Eye (tissue), 1 donor: ENCODE measurements at regions not wholly inside any gene's neighbourhood (a gene's known extent, or its start where the extent isn't known, plus 50 kb on each side); places are given as distances from the start of the nearest gene placed in this dataset.

Source experiments
- DNase-seq: peaks from one replicate; pipeline ENCODE4 v3.0.0-alpha.2; 2015

GRCh38 chr7:7060828-7061599 lies 121.3 kb upstream of the C1GALT1 start:
- no peak for DNase-seq

- no peak for DNase-seq
Observed at GRCh38 chr7:7077945-7078344, 104.4 kb upstream of the C1GALT1 start.

- no peak for DNase-seq
Observed at GRCh38 chr7:7080802-7081201, 101.5 kb upstream of the C1GALT1 start.

GRCh38 chr7:7090460-7090859 lies 91.9 kb upstream of the C1GALT1 start:
- DNase-seq = no peak

- no peak for DNase-seq
Observed at GRCh38 chr7:7098280-7098818, 84.0 kb upstream of the C1GALT1 start.

GRCh38 chr7:7099584-7100014 lies 82.7 kb upstream of the C1GALT1 start:
- peak; percentile 91 for DNase-seq

GRCh38 chr7:7100432-7100849 lies 81.9 kb upstream of the C1GALT1 start:
- DNase-seq = peak; percentile 67

- no peak for DNase-seq
Observed at GRCh38 chr7:7102906-7103305, 79.4 kb upstream of the C1GALT1 start.

GRCh38 chr7:7103343-7104313 lies 78.7 kb upstream of the C1GALT1 start:
- peak; percentile 64 for DNase-seq

- no peak for DNase-seq
Observed at GRCh38 chr7:7104314-7104698, 78.0 kb upstream of the C1GALT1 start.

- DNase-seq = no peak
Observed at GRCh38 chr7:7104971-7105370, 77.4 kb upstream of the C1GALT1 start.

- no peak for DNase-seq
Observed at GRCh38 chr7:7105800-7106582, 76.4 kb upstream of the C1GALT1 start.

GRCh38 chr7:7108931-7109330 lies 73.4 kb upstream of the C1GALT1 start:
- no peak for DNase-seq

- no peak for DNase-seq
Observed at GRCh38 chr7:7109934-7110333, 72.4 kb upstream of the C1GALT1 start.

GRCh38 chr7:7110706-7111105 lies 71.6 kb upstream of the C1GALT1 start:
- DNase-seq = no peak

- no peak for DNase-seq
Observed at GRCh38 chr7:7112868-7113267, 69.5 kb upstream of the C1GALT1 start.

GRCh38 chr7:7114575-7115291 lies 67.6 kb upstream of the C1GALT1 start:
- no peak for DNase-seq

GRCh38 chr7:7117935-7118586 lies 64.3 kb upstream of the C1GALT1 start:
- no peak for DNase-seq

- DNase-seq = no peak
Observed at GRCh38 chr7:7118822-7119221, 63.5 kb upstream of the C1GALT1 start.

- DNase-seq = no peak
Observed at GRCh38 chr7:7119729-7120128, 62.6 kb upstream of the C1GALT1 start.

GRCh38 chr7:7122033-7122478 lies 60.3 kb upstream of the C1GALT1 start:
- no peak for DNase-seq
